ENCODE measurements at regions not wholly inside any gene's neighbourhood (a gene's known extent, or its start where the extent isn't known, plus 50 kb on each side); places are given as distances from the start of the nearest gene placed in this dataset.

- TF ChIP-seq PRDM1 (tag by site-specific recombination; IDR thresholded peaks at IDR 0.05) (no peak), TCF7L2 (IDR thresholded peaks at IDR 0.05; ENCODE audit: borderline replicate concordance, low read depth, low read length) (no peak), FEZF1 (tag by site-specific recombination; IDR thresholded peaks at IDR 0.05) (no peak), ZNF76 (tag by site-specific recombination; IDR thresholded peaks at IDR 0.05; ENCODE audit: borderline replicate concordance, low read depth) (no peak), ZFP37 (tag by site-specific recombination; IDR thresholded peaks at IDR 0.05) (no peak), ZNF302 (tag by site-specific recombination; IDR thresholded peaks at IDR 0.05; ENCODE audit: low read depth) (no peak), ZNF394 (tag by site-specific recombination; IDR thresholded peaks at IDR 0.05; ENCODE audit: borderline replicate concordance) (no peak), ZSCAN16 (tag by site-specific recombination; IDR thresholded peaks at IDR 0.05) (no peak), ZNF416 (tag by site-specific recombination; IDR thresholded peaks at IDR 0.05) (no peak), HOXA7 (CRISPR knock-in tag; IDR thresholded peaks at IDR 0.05; ENCODE audit: borderline replicate concordance) (no peak)
- TF ChIP-seq, protein P1, sequence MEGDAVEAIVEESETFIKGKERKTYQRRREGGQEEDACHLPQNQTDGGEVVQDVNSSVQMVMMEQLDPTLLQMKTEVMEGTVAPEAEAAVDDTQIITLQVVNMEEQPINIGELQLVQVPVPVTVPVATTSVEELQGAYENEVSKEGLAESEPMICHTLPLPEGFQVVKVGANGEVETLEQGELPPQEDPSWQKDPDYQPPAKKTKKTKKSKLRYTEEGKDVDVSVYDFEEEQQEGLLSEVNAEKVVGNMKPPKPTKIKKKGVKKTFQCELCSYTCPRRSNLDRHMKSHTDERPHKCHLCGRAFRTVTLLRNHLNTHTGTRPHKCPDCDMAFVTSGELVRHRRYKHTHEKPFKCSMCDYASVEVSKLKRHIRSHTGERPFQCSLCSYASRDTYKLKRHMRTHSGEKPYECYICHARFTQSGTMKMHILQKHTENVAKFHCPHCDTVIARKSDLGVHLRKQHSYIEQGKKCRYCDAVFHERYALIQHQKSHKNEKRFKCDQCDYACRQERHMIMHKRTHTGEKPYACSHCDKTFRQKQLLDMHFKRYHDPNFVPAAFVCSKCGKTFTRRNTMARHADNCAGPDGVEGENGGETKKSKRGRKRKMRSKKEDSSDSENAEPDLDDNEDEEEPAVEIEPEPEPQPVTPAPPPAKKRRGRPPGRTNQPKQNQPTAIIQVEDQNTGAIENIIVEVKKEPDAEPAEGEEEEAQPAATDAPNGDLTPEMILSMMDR (tag by site-specific recombination; IDR thresholded peaks at IDR 0.05) = no peak
- TF ChIP-seq, protein P2, sequence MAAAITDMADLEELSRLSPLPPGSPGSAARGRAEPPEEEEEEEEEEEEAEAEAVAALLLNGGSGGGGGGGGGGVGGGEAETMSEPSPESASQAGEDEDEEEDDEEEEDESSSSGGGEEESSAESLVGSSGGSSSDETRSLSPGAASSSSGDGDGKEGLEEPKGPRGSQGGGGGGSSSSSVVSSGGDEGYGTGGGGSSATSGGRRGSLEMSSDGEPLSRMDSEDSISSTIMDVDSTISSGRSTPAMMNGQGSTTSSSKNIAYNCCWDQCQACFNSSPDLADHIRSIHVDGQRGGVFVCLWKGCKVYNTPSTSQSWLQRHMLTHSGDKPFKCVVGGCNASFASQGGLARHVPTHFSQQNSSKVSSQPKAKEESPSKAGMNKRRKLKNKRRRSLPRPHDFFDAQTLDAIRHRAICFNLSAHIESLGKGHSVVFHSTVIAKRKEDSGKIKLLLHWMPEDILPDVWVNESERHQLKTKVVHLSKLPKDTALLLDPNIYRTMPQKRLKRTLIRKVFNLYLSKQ (tag by site-specific recombination; IDR thresholded peaks at IDR 0.05; ENCODE audit: borderline replicate concordance) = no peak
- TF ChIP-seq, protein P3, sequence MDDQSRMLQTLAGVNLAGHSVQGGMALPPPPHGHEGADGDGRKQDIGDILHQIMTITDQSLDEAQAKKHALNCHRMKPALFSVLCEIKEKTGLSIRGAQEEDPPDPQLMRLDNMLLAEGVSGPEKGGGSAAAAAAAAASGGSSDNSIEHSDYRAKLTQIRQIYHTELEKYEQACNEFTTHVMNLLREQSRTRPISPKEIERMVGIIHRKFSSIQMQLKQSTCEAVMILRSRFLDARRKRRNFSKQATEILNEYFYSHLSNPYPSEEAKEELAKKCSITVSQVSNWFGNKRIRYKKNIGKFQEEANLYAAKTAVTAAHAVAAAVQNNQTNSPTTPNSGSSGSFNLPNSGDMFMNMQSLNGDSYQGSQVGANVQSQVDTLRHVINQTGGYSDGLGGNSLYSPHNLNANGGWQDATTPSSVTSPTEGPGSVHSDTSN (CRISPR knock-in tag; IDR thresholded peaks at IDR 0.05) = no peak
These were observed 175.6 kb downstream of the TDRD15 start for GRCh38 chr2:21299411-21299810.

Data from HEK293 (cell line).